HG03066 (cell line): ENCODE measurements at regions not wholly inside any gene's neighbourhood (a gene's known extent, or its start where the extent isn't known, plus 50 kb on each side); places are given as distances from the start of the nearest gene placed in this dataset.

Source experiments
- ATAC-seq: cut with Tn5 transposase; IDR thresholded peaks from one replicate; pipeline ENCODE4 v1.9.1; 2021; ENCODE audit warnings: low read depth; ENCODE audit not compliant: unreplicated experiment

DNA sequence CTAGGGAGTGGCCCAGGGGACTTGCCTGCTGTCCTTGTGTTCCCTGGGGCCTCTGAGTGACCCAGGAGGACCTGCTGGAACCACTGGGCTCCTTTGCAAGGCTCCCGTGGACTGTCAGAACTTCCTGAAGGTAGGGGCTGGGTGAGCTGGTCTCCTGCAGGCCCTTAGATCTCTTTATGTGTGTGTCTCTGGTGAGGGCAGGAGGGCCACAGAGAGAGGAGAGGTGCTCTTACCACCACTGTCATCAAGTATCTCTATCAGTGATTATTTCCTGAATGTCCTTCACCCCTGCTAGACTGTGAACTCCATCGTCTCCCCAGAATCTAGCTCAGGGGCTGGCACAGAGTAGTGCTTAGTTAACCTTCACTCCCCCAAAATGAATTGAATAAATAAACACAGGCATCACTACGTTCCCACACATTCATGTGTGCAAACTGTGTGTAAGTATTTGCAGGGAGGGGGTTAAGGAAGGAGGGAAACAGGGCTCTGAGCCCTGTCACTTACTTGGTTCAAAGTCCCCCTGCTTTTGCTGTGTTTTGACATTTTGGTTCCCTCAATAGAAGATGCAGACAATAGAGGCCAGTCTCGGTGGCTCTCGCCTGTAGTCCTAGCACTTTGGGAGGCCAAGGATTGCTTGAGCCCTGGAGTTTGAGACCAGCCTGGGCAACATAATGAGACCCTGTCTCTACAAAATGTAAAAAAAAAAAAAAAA lies 100.8 kb upstream of the HAAO start:
- no peak for ATAC-seq

DNA sequence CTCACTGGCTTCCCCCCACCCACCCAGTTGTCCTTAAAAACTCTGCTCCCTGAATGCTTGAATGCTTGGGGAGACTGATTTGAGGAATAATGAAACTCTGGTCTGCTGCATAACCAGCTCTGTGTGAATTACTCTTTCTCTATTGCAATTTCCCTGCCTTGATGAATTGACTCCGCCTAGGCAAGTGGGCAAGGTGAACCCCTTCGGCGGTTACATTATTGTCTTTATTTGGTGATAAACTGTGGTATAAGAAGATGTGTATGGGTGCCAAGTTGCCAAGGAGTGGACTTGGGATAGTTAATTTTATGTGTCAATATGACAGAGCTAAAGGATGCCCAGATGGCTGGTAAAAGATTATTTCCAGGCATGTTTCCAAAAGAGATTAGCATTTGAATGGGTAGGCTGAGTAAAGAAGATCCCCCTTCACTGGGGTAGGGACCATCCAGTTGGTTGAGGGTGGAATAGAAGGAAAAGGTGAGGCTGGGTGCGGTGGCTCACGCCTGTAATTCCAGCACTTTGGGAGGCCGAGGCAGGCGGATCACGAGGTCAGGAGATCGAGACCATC lies 98.5 kb upstream of the HAAO start:
- ATAC-seq, result no peak

DNA sequence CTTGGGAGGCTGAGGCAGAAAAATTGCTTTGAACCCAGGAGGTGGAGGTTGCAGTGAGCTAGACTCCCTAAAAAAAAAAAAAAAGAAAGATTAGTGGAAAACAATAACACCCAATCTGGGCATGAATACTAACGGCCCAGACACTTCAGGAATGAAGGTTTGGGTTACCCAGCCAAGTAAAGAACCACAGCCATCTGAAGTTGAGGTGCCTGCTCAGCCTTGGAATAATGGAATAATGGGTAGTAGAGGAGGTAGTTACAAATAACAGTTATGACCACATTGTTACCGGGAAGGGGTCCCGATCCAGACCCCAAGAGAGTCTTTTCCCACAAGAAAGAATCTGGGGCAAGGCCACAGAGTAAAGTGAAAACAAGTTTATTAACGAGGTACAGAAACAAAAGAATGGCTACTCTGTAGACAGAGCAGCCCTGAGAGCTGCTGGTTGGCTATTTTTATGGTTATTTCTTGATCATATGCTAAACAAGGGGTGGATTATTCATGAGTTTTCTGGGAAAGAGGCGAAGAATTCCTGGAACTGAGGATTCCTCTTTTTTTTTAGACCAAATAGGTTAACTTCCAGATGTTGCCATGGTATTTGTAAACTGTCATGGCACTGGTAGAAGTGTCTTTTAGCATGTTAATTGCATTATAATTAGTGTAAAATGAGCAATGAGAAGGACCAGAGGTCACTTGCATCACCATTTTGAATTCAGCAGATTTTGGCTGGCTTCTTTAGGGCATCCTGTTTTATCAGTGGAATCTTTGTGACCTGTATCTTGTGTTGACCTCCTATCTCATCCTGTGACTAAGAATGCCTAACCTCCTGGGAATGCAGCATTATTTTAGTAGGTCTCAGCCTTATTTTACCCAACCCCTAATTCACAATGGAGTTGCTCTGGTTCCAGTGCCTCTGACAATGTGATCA lies 96.2 kb upstream of the HAAO start:
- ATAC-seq, result no peak

DNA sequence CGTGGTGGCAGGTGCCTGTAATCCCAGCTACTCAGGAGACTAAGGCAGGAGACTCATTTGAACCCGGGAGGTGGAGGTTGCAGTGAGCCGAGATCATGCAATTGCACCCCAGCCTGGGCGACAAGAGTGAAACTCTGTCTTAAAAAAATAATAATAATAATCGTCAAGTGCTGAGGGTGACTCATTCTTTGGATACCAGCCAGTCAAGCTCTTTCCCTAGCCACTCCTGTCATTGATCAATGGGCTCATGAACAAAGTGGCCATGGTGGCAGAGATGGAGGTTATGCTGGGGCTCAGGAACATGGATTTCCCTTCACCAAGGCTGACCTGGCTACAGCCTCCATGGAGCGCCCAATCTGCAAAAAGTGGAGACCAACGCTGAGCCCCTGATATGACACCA lies 94.5 kb upstream of the HAAO start:
- ATAC-seq, result no peak

DNA sequence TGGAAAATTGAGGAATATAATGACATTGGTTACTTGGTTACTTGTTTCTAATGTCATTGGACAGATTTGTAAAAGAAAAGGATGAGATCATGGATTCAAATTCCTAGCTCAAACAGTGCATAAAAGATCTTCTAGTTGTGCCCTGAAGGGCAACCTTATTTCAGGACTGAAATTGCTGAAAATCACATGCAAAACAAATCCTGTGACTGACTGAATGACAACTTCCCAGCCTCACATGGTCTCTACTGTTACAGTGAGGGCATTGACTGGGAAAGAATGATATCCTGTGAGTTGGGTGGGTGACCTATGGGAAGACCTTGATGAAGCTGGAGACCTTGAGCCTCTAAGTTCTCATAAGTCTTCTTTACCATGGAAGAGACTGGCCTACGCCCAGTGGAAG lies 90.4 kb upstream of the HAAO start:
- no peak for ATAC-seq

DNA sequence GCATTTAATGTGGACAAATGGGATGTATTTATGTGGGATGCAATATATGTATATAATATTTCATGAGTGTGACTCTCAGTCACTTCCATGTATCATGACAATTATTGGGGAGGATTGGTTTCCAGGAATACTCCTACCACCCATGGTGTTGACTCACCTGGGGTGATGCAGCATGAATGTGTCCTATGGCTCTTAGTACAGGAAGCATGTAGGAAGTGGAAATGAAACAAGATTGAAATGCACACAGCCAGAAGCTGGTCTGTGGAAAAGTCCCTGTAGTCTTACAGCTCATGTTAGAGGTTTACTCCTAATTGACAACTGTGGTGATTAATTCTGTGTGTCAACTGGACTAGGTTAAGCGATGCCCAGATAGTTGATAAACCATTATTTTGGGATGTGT lies 89.3 kb upstream of the HAAO start:
- no peak for ATAC-seq

DNA sequence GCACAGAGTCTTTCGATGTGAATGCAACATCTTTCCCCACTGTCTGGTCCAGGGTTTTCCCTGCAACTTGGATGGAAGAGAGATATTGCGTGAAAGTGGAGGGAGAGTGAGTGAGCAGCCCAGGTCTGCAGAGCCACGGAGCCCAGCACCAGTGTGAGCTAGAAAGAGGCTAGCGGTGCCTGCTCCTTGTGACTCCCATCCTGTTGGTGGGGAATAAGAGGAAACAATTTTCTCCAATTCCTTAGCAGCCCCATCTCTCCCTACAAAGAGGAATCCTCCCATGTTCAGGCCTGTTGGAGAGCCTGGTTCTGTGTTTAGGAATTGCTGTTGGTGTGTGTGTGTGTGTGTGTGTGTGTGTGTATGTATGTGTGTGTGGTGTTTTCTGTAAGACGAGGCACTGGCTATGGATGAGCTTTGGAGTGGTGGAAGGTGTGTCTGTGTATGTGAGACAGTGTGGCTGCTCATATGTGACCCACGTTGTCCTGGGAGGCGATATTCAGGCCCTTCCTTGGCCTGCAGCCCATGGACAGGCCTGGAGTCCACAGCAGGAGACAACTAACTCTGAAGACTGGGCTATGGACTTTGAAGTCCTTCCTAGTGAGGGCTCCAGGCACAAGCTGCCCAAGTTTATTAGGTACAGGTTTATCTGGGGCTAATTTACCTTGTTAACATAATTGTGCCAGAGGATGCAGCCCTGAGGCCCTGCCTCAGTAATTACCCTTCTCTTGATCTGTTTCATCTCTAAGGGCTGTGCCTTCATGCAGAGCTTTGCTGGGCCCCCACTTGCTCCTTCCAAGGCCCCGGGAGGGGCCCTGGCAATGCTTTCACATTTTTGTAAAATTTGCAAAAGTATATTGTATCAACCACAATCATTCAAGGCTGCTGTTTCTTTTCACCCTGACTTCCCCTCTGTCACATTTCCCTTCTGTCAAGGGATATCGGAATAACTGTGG lies 88.6 kb upstream of the HAAO start:
- no peak for ATAC-seq

DNA sequence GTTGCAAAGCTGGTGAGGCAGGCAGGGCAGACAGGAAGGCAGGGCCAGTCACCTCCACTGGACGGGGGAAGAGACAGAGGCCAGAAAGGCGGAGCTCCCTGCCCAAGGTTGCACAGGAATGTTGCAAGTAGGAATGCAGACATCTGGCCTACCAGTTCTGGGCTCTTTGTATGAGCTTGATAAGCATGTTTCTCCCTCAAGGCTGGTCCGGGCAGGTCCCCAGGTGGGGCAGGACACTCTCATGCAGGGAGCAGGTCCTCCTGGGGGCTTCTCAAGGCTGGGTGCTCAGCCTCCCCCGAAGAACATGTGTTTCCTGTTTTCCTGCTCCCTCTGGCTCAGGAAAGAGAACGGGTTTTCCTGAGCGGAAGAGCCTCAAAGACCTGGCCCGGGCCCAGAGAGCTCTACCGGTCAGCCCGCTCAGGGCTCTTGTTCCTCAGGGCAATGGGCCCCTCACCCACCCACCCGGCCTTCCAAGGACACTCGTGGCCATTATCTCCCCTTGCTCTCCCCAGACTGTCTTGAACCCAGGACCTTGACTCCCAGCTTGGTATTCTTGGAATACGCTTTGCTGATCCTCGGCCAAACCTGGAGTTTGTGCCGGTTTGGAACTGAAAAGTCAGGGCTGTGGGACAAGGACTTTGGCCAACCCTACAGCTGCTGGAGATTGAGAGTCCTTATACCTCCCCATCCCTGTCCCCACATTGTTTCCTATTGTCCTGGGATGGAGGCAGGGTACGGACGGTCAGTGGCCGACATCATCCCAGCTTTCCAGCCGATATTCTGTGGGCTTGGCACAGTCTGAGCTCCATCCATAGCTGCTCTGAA lies 87.7 kb upstream of the HAAO start:
- no peak for ATAC-seq

DNA sequence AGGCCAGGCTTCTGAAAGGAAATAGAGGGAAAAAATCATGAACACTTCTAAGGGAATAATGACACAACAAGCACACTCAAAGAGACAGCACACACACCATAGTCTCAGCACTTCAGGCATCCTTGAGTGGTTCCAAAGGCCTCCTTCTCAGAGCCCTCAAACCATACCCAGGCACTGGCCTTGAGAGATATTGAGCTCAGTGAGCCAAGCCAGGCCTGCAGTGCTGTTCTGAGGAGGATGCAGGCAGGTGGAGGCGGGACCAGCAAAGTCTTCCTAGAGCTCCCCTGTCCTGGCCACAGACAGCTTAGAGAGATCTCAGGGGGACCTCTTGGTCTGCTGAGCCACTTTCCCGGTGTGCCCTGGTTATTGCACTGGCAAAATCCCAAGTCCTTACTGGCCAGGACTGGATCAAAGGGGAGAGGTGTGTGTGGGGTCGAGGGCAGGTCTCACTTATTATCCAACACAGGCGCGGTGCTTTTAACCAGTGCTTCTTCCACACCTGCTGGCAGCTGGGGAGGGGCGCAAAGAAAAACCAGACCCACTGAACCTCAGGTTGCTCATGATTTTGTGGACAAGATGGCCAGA lies 86.8 kb upstream of the HAAO start:
- ATAC-seq, result no peak

DNA sequence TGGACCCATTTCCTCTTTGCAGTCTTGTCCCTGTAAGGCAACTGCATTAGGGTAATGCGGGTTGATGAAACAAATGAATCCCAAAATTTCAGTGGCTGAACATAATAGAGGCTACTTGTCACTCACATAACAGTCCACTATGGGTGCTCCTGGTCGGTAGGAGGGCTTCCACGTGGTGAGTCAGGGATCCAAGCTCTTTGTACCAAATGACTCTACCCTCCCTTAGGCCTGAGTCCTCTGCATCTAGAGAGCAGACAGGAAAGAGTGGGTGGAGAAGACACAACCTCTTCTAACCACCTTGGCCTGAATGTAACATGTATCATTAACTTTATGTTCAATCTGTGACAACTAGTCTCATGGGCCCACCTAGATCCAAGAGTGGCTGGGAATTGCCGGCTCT lies 86.2 kb upstream of the HAAO start:
- ATAC-seq, result peak; percentile 84

DNA sequence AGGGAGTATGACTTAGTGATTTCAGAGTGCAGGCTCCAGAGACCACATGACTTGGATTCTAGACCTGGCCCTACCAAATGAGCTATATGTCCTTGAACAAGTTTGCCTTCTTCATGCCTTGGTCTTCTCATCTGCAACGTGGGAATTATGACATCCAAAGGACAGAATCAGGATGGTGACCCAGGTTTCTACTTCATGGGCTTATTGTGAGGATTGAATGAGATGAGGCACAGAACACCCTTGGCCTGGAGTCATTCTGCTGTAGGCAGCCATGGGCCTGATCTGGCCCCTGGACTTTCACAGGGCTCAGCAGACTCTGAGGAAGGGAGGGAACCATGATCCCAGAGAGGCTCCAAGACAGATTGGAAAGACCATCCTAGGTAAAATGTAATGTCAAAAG lies 85.6 kb upstream of the HAAO start:
- ATAC-seq, result no peak

DNA sequence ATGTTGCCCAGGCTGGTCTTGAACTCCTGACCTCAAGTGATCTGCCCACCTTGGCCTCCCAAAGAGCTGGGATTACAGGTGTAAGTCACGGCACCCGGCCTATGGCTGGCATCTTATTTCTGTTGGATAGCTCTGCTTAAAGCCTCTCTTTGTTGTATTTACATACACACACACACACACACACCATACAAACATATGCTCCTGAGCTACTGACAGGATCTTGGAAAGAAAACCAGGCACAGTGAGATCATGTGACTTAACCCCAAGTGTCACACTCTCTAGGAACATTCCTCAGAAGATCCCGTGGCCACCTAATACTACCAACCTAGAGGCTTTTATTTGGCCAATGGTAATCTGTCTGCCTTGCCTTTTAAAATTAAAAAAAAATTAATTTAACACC lies 85.1 kb upstream of the HAAO start:
- no peak for ATAC-seq

DNA sequence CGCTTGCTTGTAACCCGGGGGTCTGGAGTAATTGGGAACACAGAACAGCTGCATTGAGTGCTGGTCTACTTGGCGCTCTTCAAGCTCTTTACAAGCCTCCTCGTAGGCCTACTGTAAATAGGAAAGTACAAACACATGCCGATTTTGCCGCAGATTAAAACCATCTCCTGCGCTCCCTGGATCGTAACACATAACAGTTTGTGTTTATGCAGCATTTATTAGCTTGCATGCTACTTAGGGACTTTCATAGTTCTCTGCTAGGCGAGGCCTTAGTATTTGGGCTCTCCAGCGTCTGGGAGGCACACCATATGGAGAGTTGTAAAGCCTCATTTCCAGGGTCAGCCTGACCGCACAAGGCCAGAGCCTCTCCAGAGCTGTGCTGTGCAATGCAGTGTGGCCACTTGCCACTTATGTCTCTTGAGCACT lies 84.0 kb upstream of the HAAO start:
- ATAC-seq, result no peak

DNA sequence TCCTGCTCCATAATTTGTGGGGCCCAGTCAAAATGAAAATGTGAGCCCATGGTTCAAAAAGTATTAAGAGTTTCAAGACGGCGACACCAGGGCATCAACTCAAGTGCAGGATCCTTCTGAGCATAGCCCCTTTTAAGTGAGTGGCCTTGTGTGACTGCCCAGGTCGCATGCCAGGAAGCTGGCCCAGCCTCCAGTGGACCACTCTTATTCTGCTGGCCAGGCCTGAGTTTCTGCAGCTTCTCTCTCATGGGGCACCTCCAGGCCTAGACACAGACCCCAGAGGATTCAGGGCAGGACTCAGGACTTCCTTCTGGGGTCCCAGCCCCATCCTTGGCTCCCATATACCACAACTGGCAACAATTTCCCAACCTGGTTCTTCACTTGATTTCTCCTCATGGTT lies 83.5 kb upstream of the HAAO start:
- no peak for ATAC-seq

DNA sequence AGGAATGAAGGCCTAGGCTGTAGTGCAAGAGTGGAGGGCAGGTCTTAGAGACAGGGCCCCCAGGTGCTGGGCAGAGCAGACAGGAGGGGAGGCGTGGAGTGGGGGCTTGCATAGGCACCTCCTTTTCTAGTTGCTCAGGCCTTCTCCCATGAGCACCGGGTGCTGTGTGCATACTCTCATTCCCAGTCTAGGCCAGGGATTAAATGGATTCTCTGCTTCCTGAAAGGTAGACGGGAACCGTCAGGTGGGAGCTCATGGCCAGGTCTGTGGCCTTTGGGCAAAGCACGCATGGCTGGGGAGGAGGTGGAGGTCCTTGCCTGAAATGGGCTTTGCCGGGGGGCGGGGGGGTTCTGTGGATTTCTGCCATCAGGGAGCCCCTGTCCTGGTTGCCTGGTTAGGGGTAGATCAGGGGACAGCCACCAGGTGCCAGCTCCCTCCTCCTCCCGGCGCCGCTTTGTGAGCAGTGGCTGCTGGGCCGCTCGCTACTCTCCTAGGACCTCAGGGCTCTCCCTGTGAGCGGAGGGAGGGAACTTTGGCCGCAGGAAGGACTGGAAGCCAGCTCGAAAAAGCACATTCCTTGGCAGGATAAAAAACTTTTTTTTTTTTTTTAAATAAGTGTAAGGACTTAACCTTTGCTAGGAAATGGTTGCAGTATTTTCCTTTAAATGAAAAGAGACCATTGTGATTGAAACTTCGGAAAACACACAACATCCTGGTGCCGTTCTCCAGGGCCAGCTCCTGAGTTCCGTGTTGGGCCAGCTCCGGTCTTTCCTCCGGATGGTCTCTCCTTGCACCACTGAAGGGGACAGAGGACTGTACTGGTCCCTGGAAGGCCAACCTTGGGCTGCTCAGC lies 82.8 kb upstream of the HAAO start:
- no peak for ATAC-seq

DNA sequence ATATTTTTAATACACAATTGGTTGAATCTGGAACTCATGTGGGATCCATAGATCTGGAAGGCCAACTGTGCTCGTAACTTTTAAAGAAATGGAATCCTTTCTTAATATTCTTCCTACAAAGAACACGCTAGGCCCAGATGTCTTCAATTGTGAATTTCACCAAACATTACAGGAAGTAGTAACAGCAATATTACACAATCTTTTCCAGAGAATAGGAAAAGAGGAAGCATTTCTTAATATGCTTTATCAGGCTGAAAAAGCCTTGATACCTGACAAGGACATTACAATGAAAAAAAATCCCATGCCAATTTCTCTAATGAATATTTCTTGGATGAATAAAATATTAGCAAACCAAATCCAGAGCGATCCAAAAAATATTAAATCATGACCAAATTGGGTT lies 80.3 kb upstream of the HAAO start:
- no peak for ATAC-seq

DNA sequence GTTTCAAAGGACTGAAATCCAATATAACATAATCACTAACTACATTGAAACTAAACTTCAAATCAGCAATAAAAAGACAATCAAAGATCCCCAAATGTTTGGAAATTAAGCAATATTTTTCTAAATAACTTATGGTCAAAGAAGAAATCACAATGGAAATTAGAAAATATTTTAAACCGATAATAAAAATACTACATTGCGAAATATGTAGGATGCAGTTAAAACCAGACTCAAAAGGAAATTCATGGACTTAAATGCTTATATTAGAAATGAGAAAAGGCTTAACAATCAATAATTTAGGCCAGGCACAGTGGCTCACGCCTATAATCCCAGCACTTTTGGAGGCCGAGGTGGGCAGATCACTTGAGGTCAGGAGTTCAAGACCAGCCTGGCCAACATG lies 79.0 kb upstream of the HAAO start:
- ATAC-seq, result no peak

DNA sequence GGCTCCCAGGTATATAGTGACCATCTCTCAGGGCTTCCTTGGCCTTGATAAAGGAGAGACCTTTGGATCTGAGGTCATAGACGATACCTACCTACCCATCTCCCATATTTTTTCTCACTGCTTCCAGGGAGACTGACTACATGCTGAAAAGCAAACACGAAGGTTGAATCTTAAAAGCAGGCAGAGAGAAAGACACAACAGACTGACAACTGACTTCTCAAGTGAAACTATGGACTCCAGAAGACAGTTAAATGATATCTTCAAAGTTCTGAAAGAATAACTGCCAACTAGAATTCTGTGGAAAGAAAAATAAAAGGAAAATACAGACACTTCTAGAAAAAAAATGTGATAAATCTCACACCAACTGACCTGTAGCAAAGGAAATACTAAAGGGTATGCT lies 76.5 kb upstream of the HAAO start:
- no peak for ATAC-seq
